H1 (cell line): ENCODE measurements at regions not wholly inside any gene's neighbourhood (a gene's known extent, or its start where the extent isn't known, plus 50 kb on each side); places are given as distances from the start of the nearest gene placed in this dataset.

Experiments used
- CTCF ChIA-PET: fragments of 300-600 bp; sonication (Branson Sonifier 250); formaldehyde crosslinking; loops from one replicate; lab custom pipeline; 2021; ENCODE audit not compliant: partially characterized antibody; lab: Charles Lee
- POLR2A ChIA-PET: fragments of 300-600 bp; sonication (Branson Sonifier 250); formaldehyde crosslinking; loops from one replicate; lab custom pipeline; 2021; ENCODE audit warnings: inconsistent platforms; ENCODE audit not compliant: partially characterized antibody; lab: Charles Lee
- DNase-seq, 2 experiments: peaks; one replicate each; pipeline versions ENCODE4 v3.0.0 to v3.0.0-alpha.2; 2010 to 2022; ENCODE audit warnings: low spot score in 2 of 2, low read depth in 1 of 2, mixed read lengths in 1 of 2
- FAIRE-seq: peaks from 2 replicates; lab custom pipeline; 2011; peaks lifted over from hg19 to GRCh38; lab: Jason Lieb, UNC
- H2AFZ ChIP-seq: 2 replicates; pipeline ENCODE4 v1.8.1; 2012; ENCODE audit warnings: low read length, inconsistent platforms
- H2AK5ac ChIP-seq: 2 replicates; pipeline ENCODE4 v1.6.1; 2013; ENCODE audit warnings: low read depth, low read length
- H2BK120ac ChIP-seq: replicated peaks from 2 replicates; pipeline ENCODE3; 2013; ENCODE audit warnings: low read depth, low read length, inconsistent platforms
- H2BK12ac ChIP-seq: 2 replicates; pipeline ENCODE4 v1.6.1; 2013; ENCODE audit warnings: low read depth, low read length
- H2BK15ac ChIP-seq: 2 replicates; pipeline ENCODE4 v1.6.1; 2013; ENCODE audit warnings: low read length
- H2BK20ac ChIP-seq: 2 replicates; pipeline ENCODE4 v1.6.1; 2013; ENCODE audit warnings: low read length
- H2BK5ac ChIP-seq: 2 replicates; pipeline ENCODE4 v1.6.1; 2013; ENCODE audit warnings: low read depth, low read length
- H3K14ac ChIP-seq: 2 replicates; pipeline ENCODE4 v1.6.1; 2013; ENCODE audit warnings: inconsistent platforms; ENCODE audit not compliant: insufficient read length
- H3K18ac ChIP-seq: 2 replicates; pipeline ENCODE4 v1.6.1; 2013; ENCODE audit warnings: low read length; ENCODE audit errors: extremely low read depth
- H3K23ac ChIP-seq: 2 replicates; pipeline ENCODE4 v1.6.1; 2013; ENCODE audit warnings: inconsistent platforms; ENCODE audit not compliant: insufficient read length
- H3K23me2 ChIP-seq: 2 replicates; pipeline ENCODE4 v1.6.1; 2013; ENCODE audit warnings: low read depth, low read length
- H3K27ac ChIP-seq: 2 replicates; pipeline ENCODE4 v1.6.1; 2011; ENCODE audit warnings: low read depth, low read length, inconsistent platforms
- H3K27me3 ChIP-seq, 4 experiments: replicated peaks in 1 of 4; 1 replicate in 1 of 4; 2 replicates in 3 of 4; pipeline versions ENCODE4 v1.6.1 to v1.8.1; 2011 to 2013; ENCODE audit warnings: low read length in 3 of 4, mild to moderate bottlenecking in 3 of 4, inconsistent platforms in 2 of 4, mixed read lengths in 2 of 4, moderate library complexity in 1 of 4; ENCODE audit not compliant: control insufficient read depth in 3 of 4, insufficient read depth in 3 of 4; ENCODE audit errors: extremely low read depth in 1 of 4
- H3K36me3 ChIP-seq, 4 experiments: 2 replicates each; pipeline versions ENCODE4 v1.6.1 to v1.8.1; 2011 to 2013; ENCODE audit warnings: mild to moderate bottlenecking in 4 of 4, low read length in 3 of 4, moderate library complexity in 2 of 4, control low read depth in 1 of 4, inconsistent platforms in 1 of 4; ENCODE audit not compliant: insufficient read depth in 4 of 4, control insufficient read depth in 2 of 4
- H3K4ac ChIP-seq: replicated peaks from 2 replicates; pipeline ENCODE3; 2013; ENCODE audit warnings: low read length, low read depth, mixed read lengths, inconsistent platforms; ENCODE audit not compliant: insufficient read length
- H3K4me1 ChIP-seq, 4 experiments: replicated peaks in 1 of 4; 1 replicate in 1 of 4; 2 replicates in 3 of 4; pipeline versions ENCODE4 v1.6.1 to v1.8.1; 2011 to 2013; ENCODE audit warnings: low read length in 3 of 4, inconsistent platforms in 2 of 4, mixed read lengths in 1 of 4; ENCODE audit not compliant: insufficient read depth in 4 of 4, control insufficient read depth in 3 of 4
- H3K4me2 ChIP-seq, 2 experiments: 2 replicates each; pipeline versions ENCODE4 v1.6.1 to v1.8.1; 2011 to 2013; ENCODE audit warnings: low read depth in 2 of 2, low read length in 2 of 2, control low read depth in 1 of 2, inconsistent platforms in 1 of 2, mild to moderate bottlenecking in 1 of 2; ENCODE audit not compliant: insufficient read depth in 1 of 2
- H3K4me3 ChIP-seq, 4 experiments: fragments of 200-600, 300-600 bp in 1 of 4; sonication (generic), shearing (Covaris generic), sonication (Bioruptor Twin) in 1 of 4; 2 replicates each; pipeline versions ENCODE4 v1.5.1 to v1.8.1; 2011 to 2016; ENCODE audit warnings: low read length in 4 of 4, low read depth in 3 of 4, control low read depth in 2 of 4, inconsistent platforms in 2 of 4, mild to moderate bottlenecking in 2 of 4, mixed read lengths in 1 of 4, moderate library complexity in 1 of 4; ENCODE audit not compliant: insufficient read depth in 2 of 4; ENCODE audit errors: extremely low read depth in 1 of 4
- H3K56ac ChIP-seq: replicated peaks from 2 replicates; pipeline ENCODE3; 2013; ENCODE audit warnings: low read depth, mild to moderate bottlenecking, mixed read lengths, low read length, inconsistent platforms; ENCODE audit not compliant: insufficient read length
- H3K79me1 ChIP-seq: 2 replicates; pipeline ENCODE4 v1.6.1; 2013; ENCODE audit warnings: low read depth, low read length, control low read depth
- H3K79me2 ChIP-seq, 2 experiments: 2 replicates each; pipeline versions ENCODE4 v1.6.1 to v1.8.1; 2012 to 2013; ENCODE audit warnings: low read length in 2 of 2, mild to moderate bottlenecking in 2 of 2, inconsistent platforms in 1 of 2; ENCODE audit not compliant: insufficient read depth in 2 of 2, control insufficient read depth in 1 of 2
- H3K9ac ChIP-seq, 4 experiments: replicated peaks in 1 of 4; 1 replicate in 1 of 4; 2 replicates in 3 of 4; pipeline versions ENCODE4 v1.6.1 to v1.8.1; 2011 to 2013; ENCODE audit warnings: low read depth in 3 of 4, low read length in 3 of 4, control low read depth in 2 of 4, mild to moderate bottlenecking in 2 of 4, moderate library complexity in 2 of 4, inconsistent platforms in 1 of 4; ENCODE audit errors: extremely low read depth in 1 of 4
- H3K9me3 ChIP-seq, 2 experiments: 2 replicates each; pipeline versions ENCODE4 v1.6.1 to v1.8.1; 2012 to 2013; ENCODE audit warnings: mild to moderate bottlenecking in 2 of 2, moderate library complexity in 2 of 2, control low read depth in 1 of 2, inconsistent platforms in 1 of 2, low read depth in 1 of 2, low read length in 1 of 2, mixed read lengths in 1 of 2; ENCODE audit not compliant: insufficient read depth in 2 of 2
- H4K20me1 ChIP-seq, 2 experiments: replicated peaks in 1 of 2; 2 replicates each; pipeline versions ENCODE3 to v1.8.1; 2011 to 2013; ENCODE audit warnings: inconsistent platforms in 2 of 2, low read length in 2 of 2, mild to moderate bottlenecking in 1 of 2; ENCODE audit not compliant: insufficient read depth in 2 of 2, control insufficient read depth in 1 of 2
- H4K5ac ChIP-seq: 2 replicates; pipeline ENCODE4 v1.6.1; 2013; ENCODE audit warnings: low read length, low read depth, mixed read lengths, inconsistent platforms; ENCODE audit not compliant: insufficient read length
- H4K8ac ChIP-seq: 2 replicates; pipeline ENCODE4 v1.8.0; 2013; ENCODE audit warnings: mild to moderate bottlenecking, moderate library complexity, low read length, inconsistent platforms; ENCODE audit not compliant: insufficient read depth; ENCODE audit errors: extremely low read depth
- H4K91ac ChIP-seq: replicated peaks from 2 replicates; pipeline ENCODE3; 2013; ENCODE audit warnings: low read length, mixed read lengths, inconsistent platforms; ENCODE audit not compliant: insufficient read length
- CTBP2 ChIP-seq: IDR thresholded peaks from 2 replicates; pipeline ENCODE4 v1.7.0; 2011; ENCODE audit warnings: borderline replicate concordance, mild to moderate bottlenecking, moderate library complexity, mixed read lengths, low read length; ENCODE audit not compliant: insufficient read depth, insufficient read length
- HDAC6 ChIP-seq: IDR thresholded peaks from one replicate; pipeline ENCODE4 v1.7.1; 2012; ENCODE audit warnings: low read depth, mild to moderate bottlenecking, inconsistent platforms, low read length, moderate library complexity
- WGBS, 2 experiments: shearing (Covaris generic) in 1 of 2; methylation state at CpG; one replicate each; pipeline versions ENCODE4 v1.1.6 to v1.1.7; 2013 to 2015; ENCODE audit warnings: low lambda C conversion rate in 2 of 2, mixed read lengths in 2 of 2, inconsistent platforms in 1 of 2, low coverage in 1 of 2, missing lambda C conversion rate in 1 of 2; ENCODE audit not compliant: insufficient replicate concordance in 2 of 2, insufficient coverage in 1 of 2, insufficient read length in 1 of 2; ENCODE audit errors: extremely low coverage in 1 of 2, missing lambda C conversion rate in 1 of 2; 5-methylcytosine and 5-hydroxymethylcytosine counted together

GRCh38 chr2:53095664-53096063 lies 671.9 kb upstream of the CHAC2 start:
- H4K5ac ChIP-seq, result no peak overlapping the region
- H4K91ac ChIP-seq, result no peak overlapping the region
- no peak overlapping the region for H3K56ac ChIP-seq
- no peak overlapping the region for H2BK12ac ChIP-seq
- no peak overlapping the region for H3K18ac ChIP-seq
- no peak overlapping the region for H3K27ac ChIP-seq
- H2BK5ac ChIP-seq, result no peak overlapping the region
- CTCF ChIA-PET, result interaction anchor here (0.8 to 1.0 kb wide), 2 partner anchors 13 to 76 kb away, joined by 3 to 4 read pairs; no protein-coding TSS in a partner anchor
- FAIRE-seq, result no peak
- no peaks in the 10 kb centered on the region for H3K79me1 ChIP-seq
- H4K20me1 ChIP-seq, result no peaks in the 10 kb centered on the region
- no peak overlapping the region for H4K8ac ChIP-seq
- no peak overlapping the region for H3K4me3 ChIP-seq
- POLR2A ChIA-PET, result interaction anchor here (1.4 kb wide), 1 partner anchor 8 kb away, joined by 5 read pairs; no protein-coding TSS in a partner anchor
- H3K4me2 ChIP-seq, result no peak overlapping the region
- DNase-seq, result no peak
- H3K9ac ChIP-seq, result no peak overlapping the region
- no peak overlapping the region for H2AFZ ChIP-seq
- H2AK5ac ChIP-seq, result no peak overlapping the region
- no peak overlapping the region for H2BK20ac ChIP-seq
- no peak overlapping the region for H3K23ac ChIP-seq
- no peak overlapping the region for H3K14ac ChIP-seq
- no peaks in the 10 kb centered on the region for H3K27me3 ChIP-seq
- no peak overlapping the region for H3K4ac ChIP-seq
- no peaks in the 10 kb centered on the region for H3K9me3 ChIP-seq
- no peak overlapping the region for H2BK120ac ChIP-seq
- peaks cover 0 to 2% (median 0%) of the 10 kb centered on the region in 4 experiments; a peak in 1 of 7 replicates for H3K4me1 ChIP-seq
- no peaks in the 10 kb centered on the region for H3K23me2 ChIP-seq
- 100% methylated on average over 1 of the region's 1 CpG; no CpG with 5 or more reads in 1 of the 2 experiments for WGBS, 2 experiments
- no peaks in the 10 kb centered on the region for H3K79me2 ChIP-seq
- no peak overlapping the region for H2BK15ac ChIP-seq
- H3K36me3 ChIP-seq, result no peaks in the 10 kb centered on the region
- TF ChIP-seq HDAC6, result no peak
- no peak for TF ChIP-seq CTBP2
